ENCODE measurements at regions not wholly inside any gene's neighbourhood (a gene's known extent, or its start where the extent isn't known, plus 50 kb on each side); places are given as distances from the start of the nearest gene placed in this dataset.
A peak's percentile ranks its signal among the peaks of the same experiment; 100 is the strongest.

DNA sequence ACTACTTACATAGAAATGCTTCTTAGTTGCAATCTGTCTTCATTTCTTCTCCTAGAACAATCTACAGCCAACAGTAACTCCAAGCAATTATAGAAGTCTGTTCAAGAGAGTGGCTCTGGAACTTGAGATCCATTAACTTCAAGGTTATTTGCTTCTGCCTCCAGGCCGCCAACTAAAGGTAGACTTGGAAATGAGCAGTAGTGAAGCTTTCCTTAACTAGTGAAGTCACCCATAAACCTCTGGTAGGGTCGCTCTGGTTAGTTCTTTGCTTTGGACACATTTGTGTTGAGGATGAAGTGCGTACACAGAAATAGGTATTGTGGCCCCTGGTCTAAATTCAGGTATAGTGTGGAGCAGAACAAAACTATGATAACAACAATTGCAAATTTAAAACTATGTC is 809.9 kb upstream of the RGS18 start:
- Histone ChIP-seq H3K9me3 (replicated peaks; ENCODE audit: control insufficient read depth, low read depth, low read length) (no peaks in the 10 kb centered on the region), H3K4me3 (ENCODE audit: low read length) (no peak overlapping the region), H3K4me1 (ENCODE audit: control insufficient read depth, insufficient read depth, low read length) (no peaks in the 10 kb centered on the region), H3K27ac (ENCODE audit: low read length) (no peak overlapping the region), H3K36me3 (ENCODE audit: control insufficient read depth, insufficient read depth, low read length) (no peaks in the 10 kb centered on the region), H3K27me3 (ENCODE audit: control insufficient read depth, insufficient read depth, low read length) (no peaks in the 10 kb centered on the region)
- no peak for DNase-seq
- no CpG with 5 or more reads among the region's 3 CpGs for WGBS (ENCODE audit: insufficient coverage)

DNA sequence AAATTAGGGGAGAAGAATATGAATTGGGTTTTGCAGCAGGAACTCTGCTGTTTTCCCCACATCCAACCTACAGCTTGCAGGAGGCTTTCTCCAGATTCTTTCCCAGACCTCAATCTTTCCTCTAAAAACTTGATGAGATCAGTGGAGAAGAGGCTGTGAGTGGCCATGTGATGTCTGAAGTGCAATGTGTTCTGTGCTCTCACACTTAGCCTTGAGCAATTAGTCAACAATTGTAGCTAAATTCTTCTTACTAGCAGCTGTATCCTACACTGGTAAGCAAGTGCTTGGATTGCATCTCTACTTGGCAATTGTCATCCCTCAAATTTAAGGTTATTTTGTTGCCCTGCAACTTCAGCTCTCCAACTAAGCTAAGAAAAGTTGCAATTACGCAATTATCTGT is 807.3 kb upstream of the RGS18 start:
- Histone ChIP-seq H3K27me3 (ENCODE audit: control insufficient read depth, insufficient read depth, low read length) (no peaks in the 10 kb centered on the region), H3K9me3 (replicated peaks; ENCODE audit: control insufficient read depth, low read depth, low read length) (no peaks in the 10 kb centered on the region), H3K4me1 (ENCODE audit: control insufficient read depth, insufficient read depth, low read length) (no peaks in the 10 kb centered on the region), H3K27ac (ENCODE audit: low read length) (no peak overlapping the region), H3K36me3 (ENCODE audit: control insufficient read depth, insufficient read depth, low read length) (no peaks in the 10 kb centered on the region), H3K4me3 (ENCODE audit: low read length) (no peak overlapping the region)
- WGBS (ENCODE audit: insufficient coverage), result no CpG with 5 or more reads among the region's 1 CpG
- DNase-seq, result no peak

DNA sequence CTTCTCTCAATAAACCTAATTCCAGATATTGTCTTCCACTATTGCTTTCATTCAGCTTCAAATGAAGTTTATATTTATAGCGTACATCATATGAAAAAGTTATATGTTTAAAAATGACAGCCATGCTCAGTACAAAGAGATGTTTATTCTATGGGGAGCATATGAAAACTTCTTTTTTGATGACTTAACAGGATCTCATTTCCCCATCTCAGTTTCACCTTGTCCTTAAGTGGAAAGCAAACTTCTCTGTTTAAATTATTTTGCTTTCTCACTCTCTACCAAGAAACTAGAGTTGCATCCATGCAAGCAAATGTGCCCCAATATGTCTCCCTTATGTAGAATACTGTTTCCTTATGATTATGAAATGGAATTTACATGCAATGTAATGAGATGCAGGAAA is 799.5 kb upstream of the RGS18 start:
- no CpG with 5 or more reads among the region's 1 CpG for WGBS (ENCODE audit: insufficient coverage)
- H3K27me3 ChIP-seq (ENCODE audit: control insufficient read depth, insufficient read depth, low read length), result no peaks in the 10 kb centered on the region

DNA sequence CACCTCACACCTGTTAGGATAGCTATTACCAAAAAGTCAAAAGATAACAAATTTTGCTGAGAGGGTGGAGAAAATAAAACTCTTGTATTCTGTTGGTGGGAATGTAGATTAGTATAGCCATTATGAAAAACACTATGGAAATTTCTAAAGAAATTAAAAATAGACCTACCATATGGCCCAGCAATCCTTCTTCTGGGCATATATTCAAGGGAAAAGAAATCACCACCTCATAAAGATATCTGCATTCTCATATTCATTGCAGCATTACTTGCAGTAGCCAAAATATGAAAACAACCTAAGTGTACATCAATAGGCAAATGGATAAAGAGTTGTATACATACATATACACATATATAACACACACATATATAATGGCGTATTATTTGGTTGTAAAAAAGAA is 791.6 kb upstream of the RGS18 start:
- no CpG with 5 or more reads among the region's 1 CpG for WGBS (ENCODE audit: insufficient coverage)
- no peaks in the 10 kb centered on the region for H3K9me3 ChIP-seq (replicated peaks; ENCODE audit: control insufficient read depth, low read depth, low read length)
- no peaks in the 10 kb centered on the region for H3K36me3 ChIP-seq (ENCODE audit: control insufficient read depth, insufficient read depth, low read length)
- H3K4me1 ChIP-seq (ENCODE audit: control insufficient read depth, insufficient read depth, low read length), result peaks cover 2% of the 10 kb centered on the region
- DNase-seq, result no peak
- no peak overlapping the region for H3K4me3 ChIP-seq (ENCODE audit: low read length)
- H3K27ac ChIP-seq (ENCODE audit: low read length), result no peak overlapping the region
- H3K27me3 ChIP-seq (ENCODE audit: control insufficient read depth, insufficient read depth, low read length), result no peaks in the 10 kb centered on the region

More for the DNA sequence above, 799.5 kb upstream of the RGS18 start:
- no peaks in the 10 kb centered on the region for H3K9me3 ChIP-seq (replicated peaks; ENCODE audit: control insufficient read depth, low read depth, low read length)
- no peak overlapping the region for H3K27ac ChIP-seq (ENCODE audit: low read length)
- H3K4me3 ChIP-seq (ENCODE audit: low read length), result no peak overlapping the region
- H3K36me3 ChIP-seq (ENCODE audit: control insufficient read depth, insufficient read depth, low read length), result no peaks in the 10 kb centered on the region
- no peaks in the 10 kb centered on the region for H3K4me1 ChIP-seq (ENCODE audit: control insufficient read depth, insufficient read depth, low read length)
- DNase-seq, result no peak

DNA sequence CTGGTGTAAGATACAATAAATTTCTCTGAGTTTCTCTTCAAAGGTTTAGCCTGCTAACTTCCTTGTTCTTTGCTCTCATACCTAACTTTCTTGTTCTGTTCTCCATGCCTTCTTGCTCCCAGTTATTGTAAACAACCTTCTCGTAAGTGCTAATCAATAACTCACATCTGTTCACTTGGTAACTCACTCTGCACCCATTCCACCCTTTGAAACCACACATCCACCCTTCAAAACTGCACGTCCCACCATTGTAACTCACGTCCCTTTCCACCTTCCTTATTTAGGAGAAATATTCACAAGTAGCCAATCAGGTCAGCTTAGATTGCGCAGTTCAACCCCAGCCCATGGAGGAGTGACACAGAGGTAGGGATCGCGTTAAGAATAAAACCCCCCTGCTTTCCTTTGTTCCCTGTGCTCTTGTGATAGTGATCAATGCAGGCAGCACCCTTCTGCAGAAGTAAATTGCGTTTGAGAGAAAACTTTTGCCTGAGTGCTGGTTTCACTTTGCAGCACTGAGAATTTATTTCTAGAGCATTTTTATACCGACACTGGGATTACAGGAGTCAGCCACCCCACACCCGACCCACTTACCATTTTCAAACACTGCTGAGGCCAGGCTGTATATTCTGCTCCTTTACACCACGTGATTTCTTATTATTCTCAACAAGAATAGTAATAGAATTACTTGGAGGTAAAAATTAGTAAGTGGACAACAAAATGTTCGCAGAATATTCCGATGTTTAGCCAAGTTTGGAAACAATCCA is 789.2 kb upstream of the RGS18 start:
- H3K27ac ChIP-seq (ENCODE audit: low read length), result no peak overlapping the region
- H3K27me3 ChIP-seq (ENCODE audit: control insufficient read depth, insufficient read depth, low read length), result no peaks in the 10 kb centered on the region

DNA sequence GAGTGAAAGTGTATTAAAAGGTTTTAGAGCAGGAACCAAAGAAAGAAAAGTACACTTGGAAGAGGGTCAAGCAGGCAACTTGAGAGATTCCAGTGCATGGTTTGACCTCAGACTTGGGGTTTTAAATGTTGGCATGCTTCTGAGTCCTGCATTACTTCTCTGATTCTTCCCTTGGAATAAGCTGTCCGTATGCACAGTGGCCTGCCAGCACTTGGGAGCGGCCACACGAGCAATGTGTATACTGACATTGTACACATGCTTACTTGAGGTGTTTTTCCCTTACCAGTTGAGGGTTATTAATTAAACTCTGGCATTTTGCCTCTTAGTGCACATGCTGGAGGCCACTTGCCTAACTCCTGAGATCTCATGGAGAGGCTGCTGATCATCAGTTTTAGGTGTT is 786.6 kb upstream of the RGS18 start:
- Histone ChIP-seq H3K27ac (ENCODE audit: low read length) (no peak overlapping the region), H3K4me1 (ENCODE audit: control insufficient read depth, insufficient read depth, low read length) (peaks cover 4% of the 10 kb centered on the region), H3K27me3 (ENCODE audit: control insufficient read depth, insufficient read depth, low read length) (no peaks in the 10 kb centered on the region), H3K9me3 (replicated peaks; ENCODE audit: control insufficient read depth, low read depth, low read length) (no peaks in the 10 kb centered on the region), H3K36me3 (ENCODE audit: control insufficient read depth, insufficient read depth, low read length) (no peaks in the 10 kb centered on the region), H3K4me3 (ENCODE audit: low read length) (no peak overlapping the region)
- DNase-seq, result peak; percentile 32
- WGBS (ENCODE audit: insufficient coverage), result 29% methylated on average over 1 of the region's 3 CpGs

More for the DNA sequence above, 789.2 kb upstream of the RGS18 start:
- Histone ChIP-seq H3K36me3 (ENCODE audit: control insufficient read depth, insufficient read depth, low read length) (no peaks in the 10 kb centered on the region), H3K9me3 (replicated peaks; ENCODE audit: control insufficient read depth, low read depth, low read length) (no peaks in the 10 kb centered on the region), H3K4me1 (ENCODE audit: control insufficient read depth, insufficient read depth, low read length) (peaks cover 4% of the 10 kb centered on the region), H3K4me3 (ENCODE audit: low read length) (no peak overlapping the region)
- no peak for DNase-seq
- whole genome bisulfite sequencing (ENCODE audit: insufficient coverage), result 77% methylated on average over 3 of the region's 12 CpGs

DNA sequence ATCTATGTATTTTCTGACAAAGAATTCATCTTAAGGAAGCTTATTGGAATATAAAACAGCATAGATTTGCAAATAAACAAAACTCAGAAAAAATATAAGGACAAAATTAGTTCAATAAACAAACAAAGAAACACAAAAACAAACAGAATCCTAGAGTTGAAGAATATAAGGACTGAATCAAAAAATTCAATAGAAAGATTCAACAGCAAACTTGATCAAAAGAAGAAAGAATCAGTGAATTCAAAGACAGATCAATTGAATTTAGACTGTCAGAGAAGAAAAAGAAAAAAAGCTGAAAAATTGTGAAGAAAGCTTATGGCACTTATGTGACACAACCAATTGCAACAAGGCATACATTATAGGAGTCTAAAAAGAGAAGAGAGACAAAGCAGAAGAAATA is 770.0 kb upstream of the RGS18 start:
- DNase-seq, result no peak
- no peaks in the 10 kb centered on the region for H3K36me3 ChIP-seq (ENCODE audit: control insufficient read depth, insufficient read depth, low read length)
- H3K4me1 ChIP-seq (ENCODE audit: control insufficient read depth, insufficient read depth, low read length), result no peaks in the 10 kb centered on the region
- H3K27me3 ChIP-seq (ENCODE audit: control insufficient read depth, insufficient read depth, low read length), result no peaks in the 10 kb centered on the region
- no peaks in the 10 kb centered on the region for H3K9me3 ChIP-seq (replicated peaks; ENCODE audit: control insufficient read depth, low read depth, low read length)
- H3K4me3 ChIP-seq (ENCODE audit: low read length), result no peak overlapping the region
- no peak overlapping the region for H3K27ac ChIP-seq (ENCODE audit: low read length)

DNA sequence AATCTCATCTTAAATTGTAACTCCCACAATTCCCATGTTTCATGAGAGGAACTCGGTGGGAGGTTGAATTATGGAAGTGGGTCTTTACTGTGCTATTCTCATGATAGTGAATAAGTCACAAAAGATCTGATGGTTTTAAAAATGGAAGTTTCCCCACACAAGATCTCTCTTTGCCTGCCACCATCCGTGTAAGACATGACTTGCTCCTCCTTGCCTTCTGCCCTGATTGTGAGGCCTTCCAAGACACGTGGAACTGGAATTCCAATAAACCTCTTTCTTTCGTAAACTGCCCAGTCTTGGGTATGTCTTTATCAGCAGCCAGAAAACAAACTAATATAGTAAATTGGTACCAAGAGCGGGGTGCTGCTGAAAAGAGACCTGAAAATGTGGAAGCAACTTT is 761.6 kb upstream of the RGS18 start:
- Histone ChIP-seq H3K4me3 (ENCODE audit: low read length) (no peak overlapping the region), H3K27me3 (ENCODE audit: control insufficient read depth, insufficient read depth, low read length) (no peaks in the 10 kb centered on the region), H3K36me3 (ENCODE audit: control insufficient read depth, insufficient read depth, low read length) (no peaks in the 10 kb centered on the region), H3K4me1 (ENCODE audit: control insufficient read depth, insufficient read depth, low read length) (no peaks in the 10 kb centered on the region), H3K9me3 (replicated peaks; ENCODE audit: control insufficient read depth, low read depth, low read length) (no peaks in the 10 kb centered on the region), H3K27ac (ENCODE audit: low read length) (no peak overlapping the region)
- DNase-seq, result no peak
- 75% methylated on average over 1 of the region's 5 CpGs for WGBS (ENCODE audit: insufficient coverage)

DNA sequence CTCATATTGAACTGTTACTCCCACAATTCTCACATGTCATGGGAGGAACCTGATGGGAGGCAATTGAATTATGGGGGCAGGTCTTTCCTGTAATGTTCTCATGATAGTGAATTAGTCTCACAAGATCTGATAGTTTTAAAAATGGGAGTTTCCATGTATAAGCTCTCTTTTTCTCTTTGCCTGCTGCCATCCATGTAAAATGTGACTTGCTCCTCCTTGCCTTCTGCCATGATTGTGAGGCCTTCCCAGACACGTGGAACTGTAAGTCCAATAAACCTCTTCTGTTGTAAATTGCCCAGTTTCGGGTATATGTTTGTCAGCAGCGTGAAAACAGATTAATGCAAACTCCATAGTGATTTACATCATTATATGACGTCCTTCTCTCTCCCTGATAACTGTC is 759.7 kb upstream of the RGS18 start:
- WGBS (ENCODE audit: insufficient coverage), result 86% methylated on average over 2 of the region's 4 CpGs
- DNase-seq, result no peak
- Histone ChIP-seq H3K27ac (ENCODE audit: low read length) (no peak overlapping the region), H3K36me3 (ENCODE audit: control insufficient read depth, insufficient read depth, low read length) (no peaks in the 10 kb centered on the region), H3K9me3 (replicated peaks; ENCODE audit: control insufficient read depth, low read depth, low read length) (no peaks in the 10 kb centered on the region), H3K4me3 (ENCODE audit: low read length) (no peak overlapping the region), H3K27me3 (ENCODE audit: control insufficient read depth, insufficient read depth, low read length) (no peaks in the 10 kb centered on the region), H3K4me1 (ENCODE audit: control insufficient read depth, insufficient read depth, low read length) (no peaks in the 10 kb centered on the region)

DNA sequence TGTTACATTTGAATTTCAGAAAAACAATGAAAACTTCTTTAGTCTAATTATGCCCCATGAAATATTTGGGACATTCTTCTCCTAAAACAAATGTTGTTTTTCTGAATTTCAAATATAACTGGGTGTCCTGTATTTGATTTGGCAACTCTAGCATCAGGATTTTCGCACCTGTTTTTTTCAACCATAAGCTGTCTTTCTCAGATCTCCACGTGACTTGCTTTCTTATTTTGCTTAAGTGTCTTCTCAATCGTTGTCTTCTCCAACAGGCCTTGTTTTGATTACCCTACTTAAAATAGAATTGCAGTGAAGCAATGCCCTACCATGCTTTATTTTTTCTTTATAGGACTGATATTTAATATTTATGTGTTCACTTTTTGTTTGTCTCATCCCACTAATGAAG is 752.8 kb upstream of the RGS18 start:
- H3K9me3 ChIP-seq (replicated peaks; ENCODE audit: control insufficient read depth, low read depth, low read length), result no peaks in the 10 kb centered on the region
- no peak for DNase-seq
- no peak overlapping the region for H3K4me3 ChIP-seq (ENCODE audit: low read length)
- H3K27ac ChIP-seq (ENCODE audit: low read length), result no peak overlapping the region
- WGBS (ENCODE audit: insufficient coverage), result no CpG with 5 or more reads among the region's 3 CpGs
- no peaks in the 10 kb centered on the region for H3K36me3 ChIP-seq (ENCODE audit: control insufficient read depth, insufficient read depth, low read length)
- H3K4me1 ChIP-seq (ENCODE audit: control insufficient read depth, insufficient read depth, low read length), result no peaks in the 10 kb centered on the region
- no peaks in the 10 kb centered on the region for H3K27me3 ChIP-seq (ENCODE audit: control insufficient read depth, insufficient read depth, low read length)
